Posterior vena cava (tissue), 2 donors: ENCODE measurements at regions not wholly inside any gene's neighbourhood (a gene's known extent, or its start where the extent isn't known, plus 50 kb on each side); places are given as distances from the start of the nearest gene placed in this dataset.
"Not testable (repeated sequence)": the region's sequence is repeated elsewhere in the genome, so short reads cannot be mapped to it uniquely, and the experiment has no call there.

Experiments used
- DNase-seq: peaks from one replicate; pipeline ENCODE4 v3.0.0-alpha.2; 2020; ENCODE audit warnings: low spot score
- intact Hi-C, 2 donors: fragments of 100-400 bp; cut with DNase I; formaldehyde crosslinking; loops; one replicate each; pipeline versions ENCODE4 v1.14.1 to v1.14.2; 2022 to 2023
- donor health status: DM: yes; HTN: yes; CAD: no.
- donor health status: DM: yes; HTN: yes; CAD: no.

GRCh38 chr11:96854425-96854824 lies 464.6 kb downstream of the JRKL start:
- intact Hi-C loops, result no loop called here
- no peak for DNase-seq

GRCh38 chr11:96861722-96862121 lies 471.9 kb downstream of the JRKL start:
- intact Hi-C loops, DNase-seq: not testable (repeated sequence)

GRCh38 chr11:96863520-96863919 lies 473.7 kb downstream of the JRKL start:
- intact Hi-C loops, result no loop called here
- DNase-seq, result peak; percentile 74

GRCh38 chr11:96865020-96865419 lies 475.2 kb downstream of the JRKL start:
- no peak for DNase-seq
- intact Hi-C loops, result no loop called here

GRCh38 chr11:96869207-96869606 lies 479.4 kb downstream of the JRKL start:
- DNase-seq, result no peak
- intact Hi-C loops, result no loop called here

GRCh38 chr11:96875712-96876111 lies 485.9 kb downstream of the JRKL start:
- DNase-seq, result no peak
- intact Hi-C loops, result no loop called here

- peak; percentile 75 for DNase-seq
- intact Hi-C loops, result no loop called here
Measured at GRCh38 chr11:96878299-96879051, 488.7 kb downstream of the JRKL start.

GRCh38 chr11:96882622-96883021 lies 492.8 kb downstream of the JRKL start:
- DNase-seq, result not testable (repeated sequence)
- intact Hi-C loops, result loop anchor here in 1 of 2 donors (1.0 kb wide), 1 partner anchor 15 kb away; no protein-coding TSS in a partner anchor

GRCh38 chr11:96885405-96885804 lies 495.6 kb downstream of the JRKL start:
- intact Hi-C loops, result no loop called here
- no peak for DNase-seq

GRCh38 chr11:96885912-96886311 lies 496.1 kb downstream of the JRKL start:
- DNase-seq, result no peak
- intact Hi-C loops, result no loop called here

- intact Hi-C loops, result no loop called here
Measured at GRCh38 chr11:96893988-96894387, 504.2 kb downstream of the JRKL start.

GRCh38 chr11:96894587-96894986 lies 504.8 kb downstream of the JRKL start:
- intact Hi-C loops, result no loop called here
- DNase-seq, result no peak

More at GRCh38 chr11:96893988-96894387, 504.2 kb downstream of the JRKL start:
- DNase-seq, result no peak

GRCh38 chr11:96899971-96900370 lies 510.2 kb downstream of the JRKL start:
- DNase-seq, result no peak

GRCh38 chr11:96905143-96905542 lies 515.3 kb downstream of the JRKL start:
- no peak for DNase-seq
- intact Hi-C loops, result no loop called here

More at GRCh38 chr11:96899971-96900370, 510.2 kb downstream of the JRKL start:
- intact Hi-C loops, result no loop called here

- intact Hi-C loops, result no loop called here
- no peak for DNase-seq
Measured at GRCh38 chr11:96905663-96906062, 515.9 kb downstream of the JRKL start.

- intact Hi-C loops, result no loop called here
- DNase-seq, result no peak
Measured at GRCh38 chr11:96906476-96906875, 516.7 kb downstream of the JRKL start.

GRCh38 chr11:96925862-96926261 lies 536.0 kb downstream of the JRKL start:
- no peak for DNase-seq
- intact Hi-C loops, result no loop called here

GRCh38 chr11:96940227-96940626 lies 550.4 kb downstream of the JRKL start:
- DNase-seq, result no peak
- intact Hi-C loops, result no loop called here

GRCh38 chr11:96942855-96943254 lies 553.0 kb downstream of the JRKL start:
- intact Hi-C loops, result no loop called here
- peak; percentile 43 for DNase-seq

GRCh38 chr11:96943970-96944369 lies 554.2 kb downstream of the JRKL start:
- intact Hi-C loops, result no loop called here

GRCh38 chr11:96948066-96948465 lies 558.3 kb downstream of the JRKL start:
- no peak for DNase-seq
- intact Hi-C loops, result no loop called here

More at GRCh38 chr11:96943970-96944369, 554.2 kb downstream of the JRKL start:
- DNase-seq, result no peak
